WTC11 (cell line): ENCODE measurements at regions not wholly inside any gene's neighbourhood (a gene's known extent, or its start where the extent isn't known, plus 50 kb on each side); places are given as distances from the start of the nearest gene placed in this dataset.

ENCODE experiments used
- CTCF ChIP-seq: fragments of 200-600 bp; IDR thresholded peaks from 2 replicates; pipeline ENCODE4 v1.8.0; 2022; ENCODE audit warnings: antibody characterized with exemption
- ZNF219 ChIP-seq: sonication (generic); formaldehyde crosslinking; IDR thresholded peaks from 2 replicates; pipeline ENCODE4 v1.8.0; 2023; ENCODE audit warnings: missing genetic modification reagents, mild to moderate bottlenecking, borderline replicate concordance
- ZNF512 ChIP-seq: sonication (generic); formaldehyde crosslinking; IDR thresholded peaks from 2 replicates; pipeline ENCODE4 v1.8.1; 2022; ENCODE audit warnings: missing genetic modification reagents, borderline replicate concordance

GRCh38 chr9:89928106-89928505 is 323.3 kb downstream of the GADD45G start:
- no peak for TF ChIP-seq ZNF219
- no peak for TF ChIP-seq ZNF512 (CRISPR knock-in tag)
- no peak for TF ChIP-seq CTCF
